ENCODE measurements at regions not wholly inside any gene's neighbourhood (a gene's known extent, or its start where the extent isn't known, plus 50 kb on each side); places are given as distances from the start of the nearest gene placed in this dataset.

DNA sequence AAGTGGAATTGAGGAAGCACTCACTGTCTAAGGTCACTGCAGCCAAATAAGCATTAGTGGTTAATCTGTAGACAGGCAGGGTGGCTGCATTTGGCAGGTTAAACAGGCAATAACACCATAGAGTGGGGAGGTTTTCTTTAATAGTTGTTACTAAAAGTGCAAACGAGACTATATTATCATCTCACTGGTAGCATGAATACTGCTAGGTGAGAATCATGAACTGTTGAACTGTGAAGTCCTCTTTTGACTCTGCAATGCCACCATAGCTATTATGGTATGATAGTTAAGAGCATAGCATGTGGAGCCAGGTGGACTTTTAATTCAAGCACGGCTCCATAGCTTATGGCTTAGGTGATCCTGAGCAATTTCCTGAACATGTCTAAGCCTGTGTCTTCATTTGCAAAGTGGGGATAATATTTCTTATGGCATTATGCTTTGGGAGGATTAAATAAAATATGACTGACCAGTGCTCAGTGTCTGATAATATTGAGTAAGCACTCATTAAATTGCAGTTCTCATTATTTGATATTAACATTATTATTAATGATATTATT, 235.6 kb upstream of the HHIP start (continued):
- TF ChIP-seq JAZF1 (CRISPR knock-in tag; IDR thresholded peaks at IDR 0.05), result no peak

DNA sequence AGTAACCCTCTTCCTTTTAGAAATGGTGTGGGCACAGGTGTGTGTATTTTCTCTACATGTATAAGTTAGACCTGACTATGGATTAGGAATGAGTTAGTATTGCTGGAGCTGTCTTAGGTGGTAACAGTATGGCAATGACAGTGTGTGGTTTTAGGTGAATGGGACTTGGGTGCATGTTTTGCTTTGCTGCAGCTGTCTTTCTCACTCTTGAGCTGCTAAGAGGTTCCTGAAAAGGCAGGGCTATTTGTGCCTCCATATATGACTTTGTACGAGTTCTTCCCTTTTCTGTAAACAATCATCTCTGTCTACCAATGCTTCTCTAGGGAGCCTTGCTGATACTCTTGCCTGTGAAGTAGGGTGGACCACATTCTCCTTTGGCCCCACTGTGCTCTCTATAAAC, 234.8 kb upstream of the HHIP start:
- Mint-ChIP-seq H3K27me3 (ENCODE audit: low read depth) (no peaks in the 10 kb centered on the region; the same call in 1 of the 2 replicates), H3K4me1 (no peaks in the 10 kb centered on the region), H3K9me3 (no peaks in the 10 kb centered on the region), H3K36me3 (no peaks in the 10 kb centered on the region), H3K27ac (no peak overlapping the region), H3K4me3 (no peak overlapping the region)
- ChIA-PET CTCF (no interaction called here), POLR2A (no interaction called here)
- ATAC-seq, result no peak
- DNase-seq (ENCODE audit: low spot score), result no peak
- TF ChIP-seq ZMAT4 (CRISPR knock-in tag; IDR thresholded peaks at IDR 0.05), result no peak
- TF ChIP-seq ZNF317 (CRISPR knock-in tag; IDR thresholded peaks at IDR 0.05; ENCODE audit: borderline replicate concordance, low read depth), result no peak
- no peak for TF ChIP-seq CDX4 (CRISPR knock-in tag; IDR thresholded peaks at IDR 0.05; ENCODE audit: borderline replicate concordance)
- TF ChIP-seq, protein P1, sequence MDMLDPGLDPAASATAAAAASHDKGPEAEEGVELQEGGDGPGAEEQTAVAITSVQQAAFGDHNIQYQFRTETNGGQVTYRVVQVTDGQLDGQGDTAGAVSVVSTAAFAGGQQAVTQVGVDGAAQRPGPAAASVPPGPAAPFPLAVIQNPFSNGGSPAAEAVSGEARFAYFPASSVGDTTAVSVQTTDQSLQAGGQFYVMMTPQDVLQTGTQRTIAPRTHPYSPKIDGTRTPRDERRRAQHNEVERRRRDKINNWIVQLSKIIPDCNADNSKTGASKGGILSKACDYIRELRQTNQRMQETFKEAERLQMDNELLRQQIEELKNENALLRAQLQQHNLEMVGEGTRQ (CRISPR knock-in tag; IDR thresholded peaks at IDR 0.05), result no peak
- TF ChIP-seq CTCF (IDR thresholded peaks at IDR 0.05), result no peak
- TF ChIP-seq, protein P2, sequence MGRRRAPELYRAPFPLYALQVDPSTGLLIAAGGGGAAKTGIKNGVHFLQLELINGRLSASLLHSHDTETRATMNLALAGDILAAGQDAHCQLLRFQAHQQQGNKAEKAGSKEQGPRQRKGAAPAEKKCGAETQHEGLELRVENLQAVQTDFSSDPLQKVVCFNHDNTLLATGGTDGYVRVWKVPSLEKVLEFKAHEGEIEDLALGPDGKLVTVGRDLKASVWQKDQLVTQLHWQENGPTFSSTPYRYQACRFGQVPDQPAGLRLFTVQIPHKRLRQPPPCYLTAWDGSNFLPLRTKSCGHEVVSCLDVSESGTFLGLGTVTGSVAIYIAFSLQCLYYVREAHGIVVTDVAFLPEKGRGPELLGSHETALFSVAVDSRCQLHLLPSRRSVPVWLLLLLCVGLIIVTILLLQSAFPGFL (CRISPR knock-in tag; IDR thresholded peaks at IDR 0.05; ENCODE audit: borderline replicate concordance), result no peak
- TF ChIP-seq SMAD3 (CRISPR knock-in tag; IDR thresholded peaks at IDR 0.05; ENCODE audit: borderline replicate concordance), result no peak
- TF ChIP-seq CREM (CRISPR knock-in tag; IDR thresholded peaks at IDR 0.05), result no peak
- no peak for TF ChIP-seq GRHL2 (CRISPR knock-in tag; IDR thresholded peaks at IDR 0.05; ENCODE audit: insufficient replicate concordance, severe bottlenecking)
- no peak for TF ChIP-seq ATF1 (CRISPR knock-in tag; IDR thresholded peaks at IDR 0.05)
- TF ChIP-seq JUN (CRISPR knock-in tag; IDR thresholded peaks at IDR 0.05), result no peak
- TF ChIP-seq AR (CRISPR knock-in tag; IDR thresholded peaks at IDR 0.05), result no peak
- TF ChIP-seq GABPB1 (CRISPR knock-in tag; IDR thresholded peaks at IDR 0.05), result no peak
- TF ChIP-seq AFF4 (CRISPR knock-in tag; IDR thresholded peaks at IDR 0.05; ENCODE audit: borderline replicate concordance), result no peak
- TF ChIP-seq FOXK1 (CRISPR knock-in tag; IDR thresholded peaks at IDR 0.05), result no peak
- TF ChIP-seq RORB (CRISPR knock-in tag; IDR thresholded peaks at IDR 0.05), result no peak

All from WTC11 (cell line).